Putamen (tissue), 1 donor: ENCODE measurements at regions not wholly inside any gene's neighbourhood (a gene's known extent, or its start where the extent isn't known, plus 50 kb on each side); places are given as distances from the start of the nearest gene placed in this dataset.

Source experiments
- DNase-seq: peaks from one replicate; pipeline ENCODE4 v3.0.0-alpha.2; 2016; ENCODE audit warnings: low spot score

GRCh38 chr16:73151941-73152340 lies 104.0 kb upstream of the ZFHX3 start:
- no peak for DNase-seq

DNA sequence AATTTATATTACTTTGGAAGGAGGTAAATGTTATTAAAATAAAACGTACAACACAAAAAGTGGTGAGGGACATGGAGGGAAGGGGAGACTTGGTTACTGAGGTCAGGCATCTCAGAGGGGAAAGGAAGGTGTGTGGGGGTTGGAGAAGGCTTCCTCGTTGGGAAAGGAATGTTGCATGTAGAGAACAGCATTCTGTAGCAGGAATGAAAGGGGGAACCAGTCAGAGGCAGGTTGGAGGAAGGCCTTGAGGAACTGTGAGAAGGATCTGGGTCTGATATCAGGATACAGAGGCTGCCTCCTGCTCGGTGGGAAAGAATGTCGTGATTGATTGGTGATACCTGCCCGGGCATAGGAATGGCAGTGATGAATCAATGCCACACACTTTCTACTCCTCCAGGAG lies 103.3 kb upstream of the ZFHX3 start:
- DNase-seq, result no peak

DNA sequence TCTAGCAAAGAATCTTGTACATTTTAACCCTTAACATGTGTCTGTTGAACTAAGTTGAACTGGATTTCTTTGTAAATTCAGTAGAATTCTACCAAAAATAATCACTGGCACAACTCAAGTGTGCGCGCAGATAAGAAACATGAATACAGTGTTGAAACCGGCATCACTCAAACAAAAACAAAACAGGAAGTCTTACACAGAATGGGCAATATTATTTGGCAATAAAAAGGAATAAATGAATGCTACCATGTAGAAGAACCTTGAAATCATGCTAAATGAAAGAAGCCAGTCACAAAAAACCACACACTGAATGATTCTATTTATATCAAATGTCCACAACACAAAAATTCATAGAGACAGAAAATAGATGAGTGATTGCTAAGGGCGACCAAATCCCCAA lies 102.9 kb upstream of the ZFHX3 start:
- DNase-seq, result no peak

DNA sequence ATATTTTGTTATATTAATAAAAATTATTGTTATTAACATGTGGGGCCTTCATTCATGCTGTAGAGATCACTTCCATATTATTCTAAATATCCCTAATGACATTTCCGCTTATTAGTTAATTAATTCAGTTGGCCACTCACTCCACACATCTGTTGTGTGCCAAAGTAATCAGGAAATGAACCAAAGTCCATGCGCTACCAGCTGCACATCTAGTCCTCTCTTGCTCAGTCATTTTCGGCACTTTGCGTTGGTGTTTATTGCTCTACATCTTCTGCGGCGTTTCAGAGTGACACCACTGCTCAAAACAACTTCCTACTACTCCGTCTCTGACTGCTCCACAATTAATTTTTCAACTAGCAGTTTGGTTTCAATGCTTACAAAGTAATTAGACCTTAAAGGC lies 101.4 kb upstream of the ZFHX3 start:
- no peak for DNase-seq

GRCh38 chr16:73147958-73148357 lies 100.0 kb upstream of the ZFHX3 start:
- DNase-seq, result no peak

DNA sequence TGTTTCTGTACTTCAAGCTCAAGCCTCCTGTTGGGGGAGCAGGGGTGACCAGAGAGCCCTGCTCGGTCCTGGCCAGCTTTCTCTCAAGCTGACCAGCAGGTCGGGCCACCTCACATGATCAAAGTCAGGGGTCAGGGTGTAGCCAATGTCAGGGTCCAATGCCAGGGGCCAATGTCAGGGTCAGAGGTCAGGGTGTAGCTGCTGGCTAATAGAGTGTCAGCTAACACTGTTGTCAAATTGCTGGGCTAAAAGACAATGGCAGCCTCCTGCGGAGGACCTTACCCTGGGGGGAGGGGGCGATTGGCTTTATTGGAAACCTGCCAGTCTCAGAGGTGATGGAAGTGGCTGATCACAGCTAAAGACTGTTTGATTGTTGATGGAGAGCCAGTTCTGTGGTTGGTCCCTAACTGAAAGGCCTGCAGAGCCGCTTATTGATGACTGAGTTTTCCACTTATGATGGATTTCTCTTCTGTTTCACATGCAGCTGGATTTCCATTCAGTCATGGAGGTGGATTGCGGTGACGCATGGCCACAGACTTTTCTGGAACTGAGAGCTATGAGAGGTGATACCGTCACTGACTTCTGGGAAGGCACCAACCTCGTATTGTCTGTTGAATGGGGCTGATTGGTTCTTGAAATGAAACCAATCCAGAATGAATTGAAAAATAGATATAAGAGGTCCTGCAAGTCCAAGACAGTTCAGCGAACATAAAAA lies 97.4 kb upstream of the ZFHX3 start:
- DNase-seq, result no peak

GRCh38 chr16:73143576-73144422 lies 95.9 kb upstream of the ZFHX3 start:
- no peak for DNase-seq

DNA sequence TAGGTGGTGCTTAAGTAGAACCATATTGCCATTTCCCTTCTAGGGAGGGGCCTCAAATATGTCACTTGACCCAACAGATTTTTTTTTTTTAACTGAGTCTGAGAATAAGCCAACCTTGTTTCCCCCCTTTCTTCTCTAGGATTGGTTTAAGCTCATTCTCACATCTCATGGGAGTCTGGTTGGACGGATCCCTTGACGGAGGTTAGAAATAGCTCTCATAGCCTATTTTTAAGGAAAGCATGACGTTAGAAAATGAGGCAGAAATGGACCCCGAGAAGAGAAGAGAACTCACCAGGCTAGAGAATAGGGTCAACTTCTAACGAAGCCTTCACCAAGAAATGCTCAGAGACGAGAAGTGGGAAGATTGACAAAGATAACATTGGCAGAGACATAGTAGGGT lies 95.1 kb upstream of the ZFHX3 start:
- no peak for DNase-seq

GRCh38 chr16:73142053-73142854 lies 94.3 kb upstream of the ZFHX3 start:
- DNase-seq, result no peak

DNA sequence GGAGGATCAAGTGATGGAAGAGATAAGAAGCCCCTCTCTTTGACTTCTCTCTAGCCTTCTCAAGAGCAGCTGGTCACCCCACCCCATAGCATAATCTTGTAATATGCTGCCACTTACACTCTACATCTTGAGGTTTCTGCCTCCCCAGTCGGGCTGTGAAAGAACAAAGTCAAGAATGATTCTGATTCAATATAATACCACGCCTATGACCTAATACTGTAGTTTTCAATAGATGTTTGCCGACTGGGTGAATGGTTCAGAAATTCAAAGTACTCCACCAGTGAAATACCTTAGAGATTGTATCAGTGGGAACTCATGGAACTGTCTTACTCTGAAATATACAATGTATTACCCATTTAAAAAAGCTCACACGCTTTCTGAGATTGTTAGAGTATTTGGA lies 93.0 kb upstream of the ZFHX3 start:
- no peak for DNase-seq

DNA sequence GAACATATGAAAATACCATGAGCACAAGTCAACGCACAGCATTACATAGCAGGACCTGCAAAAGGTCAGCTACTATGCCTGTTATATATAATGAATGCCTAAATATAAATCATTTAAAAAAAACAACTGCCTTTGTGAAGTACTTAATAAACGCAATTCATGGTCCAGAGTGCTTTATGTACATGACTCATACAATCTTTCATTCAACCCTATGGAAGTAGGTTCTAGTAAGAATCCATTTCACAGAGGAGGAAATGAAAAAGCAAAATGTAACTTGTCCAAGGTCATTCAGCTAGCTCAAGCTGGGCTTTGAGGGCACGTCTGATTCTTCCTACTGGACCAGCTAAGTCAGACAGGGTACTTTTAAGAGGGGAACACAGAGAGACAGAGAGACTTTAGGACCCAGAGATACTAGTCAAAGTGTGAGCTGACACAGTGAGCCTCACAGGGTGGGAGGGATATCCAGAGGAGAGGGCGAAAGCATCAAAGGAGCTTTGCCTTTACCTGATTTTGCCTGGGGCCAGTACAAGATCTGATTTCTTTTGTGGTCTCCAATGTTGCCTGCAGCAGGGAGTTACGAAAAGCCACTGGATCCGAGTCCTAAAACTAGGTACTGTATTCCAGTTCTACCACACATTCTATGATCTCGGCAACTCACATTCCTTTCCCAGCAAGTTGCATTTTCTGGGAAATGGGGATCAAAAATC lies 83.4 kb upstream of the ZFHX3 start:
- DNase-seq, result no peak

GRCh38 chr16:73129455-73129854 lies 81.5 kb upstream of the ZFHX3 start:
- DNase-seq, result no peak

DNA sequence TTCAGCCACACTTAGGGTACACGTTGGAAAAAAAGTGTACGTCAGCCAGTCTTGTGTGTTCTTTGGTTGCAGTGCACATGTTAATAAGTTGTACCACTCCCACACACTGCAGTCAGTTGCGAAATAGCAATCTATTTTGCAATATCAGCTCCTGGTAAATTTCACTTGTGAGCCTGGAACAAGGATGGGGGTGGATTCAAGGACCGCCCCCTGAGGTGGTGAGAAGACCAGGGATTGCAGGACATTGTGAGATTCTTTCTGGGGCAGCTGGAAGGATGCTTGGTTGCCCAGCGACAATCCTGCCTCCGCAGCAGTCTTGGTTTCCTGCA lies 78.6 kb upstream of the ZFHX3 start:
- no peak for DNase-seq

- DNase-seq, result no peak
Measured at GRCh38 chr16:73125850-73126524, 78.1 kb upstream of the ZFHX3 start.

DNA sequence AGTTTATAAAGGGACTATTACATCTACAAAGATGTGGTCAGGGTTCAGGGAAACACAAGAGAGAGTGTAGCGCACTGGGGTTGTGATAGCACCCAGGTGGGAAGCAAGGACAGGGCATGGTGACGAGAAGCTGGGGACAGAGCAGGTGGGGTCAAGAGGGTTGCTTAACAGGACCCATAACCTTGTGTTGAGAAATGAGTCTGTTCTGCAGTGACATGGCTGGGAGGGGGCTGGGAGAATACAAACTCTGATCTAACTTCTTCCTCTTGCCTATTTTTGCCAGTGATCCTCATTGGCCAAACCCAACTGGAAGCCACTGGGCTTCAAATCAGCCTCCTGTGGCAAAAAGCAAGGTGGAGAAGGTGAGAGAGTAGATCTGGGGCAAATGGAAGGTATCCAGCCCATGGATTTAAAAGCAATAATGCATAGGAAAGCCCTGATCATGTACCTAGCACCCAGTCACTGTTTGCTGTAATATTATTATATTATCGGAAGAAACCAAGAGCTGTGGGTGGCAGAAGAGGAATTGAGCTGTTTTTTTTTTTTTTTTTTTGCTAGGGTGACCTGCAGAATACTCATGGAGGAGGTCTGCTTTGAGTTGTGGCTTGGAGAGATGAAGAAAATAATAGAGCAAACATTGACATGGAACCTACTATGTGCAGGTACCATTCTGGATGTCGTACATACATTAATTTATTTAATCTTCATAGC lies 76.9 kb upstream of the ZFHX3 start:
- peak; percentile 10 for DNase-seq

- no peak for DNase-seq
Measured at GRCh38 chr16:73124097-73124652, 76.2 kb upstream of the ZFHX3 start.

GRCh38 chr16:73122604-73123391 lies 74.9 kb upstream of the ZFHX3 start:
- DNase-seq, result peak; percentile 18

- no peak for DNase-seq
Measured at GRCh38 chr16:73116576-73116975, 68.6 kb upstream of the ZFHX3 start.

DNA sequence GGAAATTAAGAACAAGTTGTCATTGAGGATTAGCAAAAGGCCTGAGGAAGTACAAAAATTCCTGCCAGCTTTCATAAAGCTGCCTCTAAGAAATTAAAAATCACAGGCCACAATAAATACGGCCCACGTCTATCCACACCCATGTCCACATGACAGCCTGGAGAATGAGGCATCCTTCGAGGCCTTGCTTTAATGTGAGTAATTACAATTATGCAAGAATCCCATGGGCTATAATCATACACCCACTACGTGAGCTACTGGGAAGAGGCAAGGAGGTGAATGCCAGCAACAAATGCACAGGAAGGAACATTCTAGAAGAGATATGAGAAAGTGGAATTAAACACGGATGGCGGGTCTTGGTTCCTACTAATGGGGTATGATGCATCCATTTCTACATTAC lies 65.4 kb upstream of the ZFHX3 start:
- no peak for DNase-seq
